ENCODE measurements at regions not wholly inside any gene's neighbourhood (a gene's known extent, or its start where the extent isn't known, plus 50 kb on each side); places are given as distances from the start of the nearest gene placed in this dataset.
A peak's percentile ranks its signal among the peaks of the same experiment; 100 is the strongest.

DNA sequence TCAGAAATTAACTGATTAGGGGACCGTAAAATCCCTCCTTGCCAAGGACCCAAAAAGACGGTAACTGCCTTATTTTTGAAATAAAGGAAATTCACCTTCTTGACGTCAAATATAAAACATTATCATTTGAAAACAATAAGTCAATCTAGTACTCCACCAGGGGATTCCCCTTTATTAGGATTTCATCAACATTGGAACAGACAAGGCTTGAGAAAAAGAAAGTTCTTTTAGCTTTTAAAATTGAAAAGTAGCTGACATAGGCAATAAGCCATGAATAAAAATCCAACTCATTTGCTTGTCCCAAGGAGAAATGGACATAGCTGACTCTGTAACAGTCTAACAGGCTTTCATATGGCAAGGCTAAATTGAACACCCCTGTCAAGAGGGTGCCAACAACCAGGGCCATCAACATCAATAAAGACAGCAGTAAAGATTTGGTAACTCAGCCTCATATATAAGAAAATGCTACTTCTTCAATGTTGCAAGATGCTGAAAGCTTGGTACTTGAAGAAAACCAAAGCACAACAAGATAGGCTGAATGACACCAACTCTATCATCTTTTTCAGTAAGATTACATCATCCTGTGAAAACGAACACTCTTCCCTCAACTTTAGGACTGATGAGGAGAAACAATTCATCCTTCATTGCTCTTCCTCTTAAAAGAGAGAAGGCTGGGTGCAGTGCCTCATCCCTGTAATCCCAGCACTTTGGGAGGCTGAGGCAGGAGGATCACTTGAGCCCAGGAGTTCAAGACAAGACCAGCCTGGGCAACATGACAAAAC is 121.0 kb upstream of the PRDM1 start:
- DNase-seq (ENCODE audit: low spot score) = no peak
- CTCF ChIA-PET (ENCODE audit: low intra/inter-chr PET ratio, low total read pairs) = no interaction called here
- Histone ChIP-seq H4K20me1 (ENCODE audit: insufficient read depth, low read length) (no peaks in the 10 kb centered on the region), H3K9me3 (ENCODE audit: low read length) (no peaks in the 10 kb centered on the region), H3K36me3 (replicated peaks in 1 of 2; ENCODE audit: control insufficient read depth in 1 of 2, insufficient read depth in 2 of 2, low read length in 2 of 2) (no peaks in the 10 kb centered on the region), H3K4me1 (ENCODE audit: insufficient read depth, low read length) (no peaks in the 10 kb centered on the region), H3K4me2 (ENCODE audit: low read depth, low read length) (no peak overlapping the region), H3K79me2 (ENCODE audit: insufficient read depth, low read length) (no peaks in the 10 kb centered on the region), H3K27me3 (ENCODE audit: control insufficient read depth in 1 of 2, insufficient read depth in 2 of 2, low read length in 2 of 2) (peaks cover 2 to 3% of the 10 kb centered on the region in 2 experiments; a peak in 2 of 5 replicates), H3K9ac (ENCODE audit: insufficient read depth, low read depth, low read length) (no peak overlapping the region), H3K4me3 (replicated peaks in 1 of 3; ENCODE audit: insufficient read depth in 1 of 3, low read depth in 2 of 3, low read length in 3 of 3) (no peak overlapping the region), H3K27ac (ENCODE audit: extremely low read length, insufficient read depth, low read length) (no peak overlapping the region), H2AFZ (ENCODE audit: low read length) (no peak overlapping the region)
- FAIRE-seq = no peak
- intact Hi-C loops (cut with micrococcal nuclease; ENCODE audit: unreplicated experiment) (no loop called here), in situ Hi-C loops (cut with HindIII; ENCODE audit: extremely low pct_ligation_motif_present, low pct_unique_long_range_greater_than_20kb) (no loop called here)
- ATAC-seq = no peak
- POLR2A ChIA-PET = no interaction called here
- TF ChIP-seq ATF7 (IDR thresholded peaks at IDR 0.05) (peak; percentile 50; the same call in 1 of the 2 replicates), ATF7 (CRISPR knock-in tag; IDR thresholded peaks at IDR 0.05) (no peak), BRD4 (CRISPR knock-in tag; IDR thresholded peaks at IDR 0.05) (no peak), EZH2 (conservative IDR thresholded peaks at IDR 0.05; ENCODE audit: low read depth, low read length) (no peak), ZNF556 (CRISPR knock-in tag; IDR thresholded peaks at IDR 0.05; ENCODE audit: borderline replicate concordance) (no peak), GTF3A (CRISPR knock-in tag; conservative IDR thresholded peaks at IDR 0.05) (no peak), ZSCAN21 (CRISPR knock-in tag; IDR thresholded peaks at IDR 0.05; ENCODE audit: borderline replicate concordance) (no peak), KLF13 (CRISPR knock-in tag; IDR thresholded peaks at IDR 0.05) (no peak), ZNF296 (CRISPR knock-in tag; conservative IDR thresholded peaks at IDR 0.05) (no peak), ATM (IDR thresholded peaks at IDR 0.05; ENCODE audit: borderline replicate concordance) (no peak), MAFK (conservative IDR thresholded peaks at IDR 0.05 in 1 of 2, IDR thresholded peaks at IDR 0.05 in 1 of 2; ENCODE audit: low read length in 2 of 2) (peak; percentile 30 to 69; a peak in 2 of 4 replicates), ZNF878 (CRISPR knock-in tag; IDR thresholded peaks at IDR 0.05) (no peak), ZNF205 (CRISPR knock-in tag; IDR thresholded peaks at IDR 0.05) (no peak), SP5 (CRISPR knock-in tag; IDR thresholded peaks at IDR 0.05; ENCODE audit: borderline replicate concordance, low read depth) (no peak), ZNF564 (CRISPR knock-in tag; IDR thresholded peaks at IDR 0.05) (no peak), MAFF (IDR thresholded peaks at IDR 0.05; ENCODE audit: low read depth, low read length) (peak; percentile 26; the same call in 1 of the 2 replicates), ZNF562 (CRISPR knock-in tag; IDR thresholded peaks at IDR 0.05; ENCODE audit: borderline replicate concordance) (no peak), NR3C1 (CRISPR knock-in tag; IDR thresholded peaks at IDR 0.05) (no peak), SRSF9 (IDR thresholded peaks at IDR 0.05; ENCODE audit: borderline replicate concordance, insufficient read depth, low read depth, low read length, poor library complexity, severe bottlenecking) (no peak), POGZ (CRISPR knock-in tag; IDR thresholded peaks at IDR 0.05) (no peak), NR2C2 (CRISPR knock-in tag; IDR thresholded peaks at IDR 0.05; ENCODE audit: borderline replicate concordance) (no peak), SOX6 (IDR thresholded peaks at IDR 0.05) (no peak), SOX6 (CRISPR knock-in tag; IDR thresholded peaks at IDR 0.05) (no peak), ELF4 (CRISPR knock-in tag; IDR thresholded peaks at IDR 0.05; ENCODE audit: borderline replicate concordance) (no peak)
- TF ChIP-seq, protein P1, sequence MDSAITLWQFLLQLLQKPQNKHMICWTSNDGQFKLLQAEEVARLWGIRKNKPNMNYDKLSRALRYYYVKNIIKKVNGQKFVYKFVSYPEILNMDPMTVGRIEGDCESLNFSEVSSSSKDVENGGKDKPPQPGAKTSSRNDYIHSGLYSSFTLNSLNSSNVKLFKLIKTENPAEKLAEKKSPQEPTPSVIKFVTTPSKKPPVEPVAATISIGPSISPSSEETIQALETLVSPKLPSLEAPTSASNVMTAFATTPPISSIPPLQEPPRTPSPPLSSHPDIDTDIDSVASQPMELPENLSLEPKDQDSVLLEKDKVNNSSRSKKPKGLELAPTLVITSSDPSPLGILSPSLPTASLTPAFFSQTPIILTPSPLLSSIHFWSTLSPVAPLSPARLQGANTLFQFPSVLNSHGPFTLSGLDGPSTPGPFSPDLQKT (CRISPR knock-in tag; IDR thresholded peaks at IDR 0.05; ENCODE audit: borderline replicate concordance) = no peak
- TF ChIP-seq, protein P2, sequence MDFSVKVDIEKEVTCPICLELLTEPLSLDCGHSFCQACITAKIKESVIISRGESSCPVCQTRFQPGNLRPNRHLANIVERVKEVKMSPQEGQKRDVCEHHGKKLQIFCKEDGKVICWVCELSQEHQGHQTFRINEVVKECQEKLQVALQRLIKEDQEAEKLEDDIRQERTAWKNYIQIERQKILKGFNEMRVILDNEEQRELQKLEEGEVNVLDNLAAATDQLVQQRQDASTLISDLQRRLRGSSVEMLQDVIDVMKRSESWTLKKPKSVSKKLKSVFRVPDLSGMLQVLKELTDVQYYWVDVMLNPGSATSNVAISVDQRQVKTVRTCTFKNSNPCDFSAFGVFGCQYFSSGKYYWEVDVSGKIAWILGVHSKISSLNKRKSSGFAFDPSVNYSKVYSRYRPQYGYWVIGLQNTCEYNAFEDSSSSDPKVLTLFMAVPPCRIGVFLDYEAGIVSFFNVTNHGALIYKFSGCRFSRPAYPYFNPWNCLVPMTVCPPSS (IDR thresholded peaks at IDR 0.05) = no peak
- no TSS peak for BruUV-seq (replicated peaks)
- 57% methylated on average over 4 of the region's 4 CpGs for WGBS (ENCODE audit: low lambda C conversion rate)
